Activated CD8-positive, alpha-beta memory T cell treated with anti-CD3 and anti-CD28 coated beads, Interleukin-2, amount 50 U/mL, for 24 hours (primary cell): ENCODE measurements at regions not wholly inside any gene's neighbourhood (a gene's known extent, or its start where the extent isn't known, plus 50 kb on each side); places are given as distances from the start of the nearest gene placed in this dataset.

Source experiments
- DNase-seq: peaks from one replicate; pipeline ENCODE4 v3.0.0-alpha.2; 2020; ENCODE audit errors: extremely low read depth

GRCh38 chr3:6177417-6177816, 683.5 kb upstream of the GRM7 start:
- DNase-seq = no peak

- DNase-seq = no peak
Measured at GRCh38 chr3:6179761-6180160, 681.2 kb upstream of the GRM7 start.

- DNase-seq = no peak
Measured at GRCh38 chr3:6180171-6180570, 680.7 kb upstream of the GRM7 start.

GRCh38 chr3:6182476-6182875, 678.4 kb upstream of the GRM7 start:
- DNase-seq = no peak

GRCh38 chr3:6182909-6183308, 678.0 kb upstream of the GRM7 start:
- DNase-seq = no peak

- DNase-seq = no peak
Measured at GRCh38 chr3:6189384-6189783, 671.5 kb upstream of the GRM7 start.

GRCh38 chr3:6204891-6205290, 656.0 kb upstream of the GRM7 start:
- DNase-seq = no peak

GRCh38 chr3:6216135-6217026, 644.5 kb upstream of the GRM7 start:
- DNase-seq = no peak

GRCh38 chr3:6220447-6220846, 640.5 kb upstream of the GRM7 start:
- DNase-seq = no peak

GRCh38 chr3:6222069-6222468, 638.8 kb upstream of the GRM7 start:
- no peak for DNase-seq

GRCh38 chr3:6223572-6223971, 637.3 kb upstream of the GRM7 start:
- no peak for DNase-seq

GRCh38 chr3:6228958-6229683, 631.8 kb upstream of the GRM7 start:
- no peak for DNase-seq

GRCh38 chr3:6229778-6230410, 631.0 kb upstream of the GRM7 start:
- DNase-seq = no peak

GRCh38 chr3:6242104-6242503, 618.8 kb upstream of the GRM7 start:
- no peak for DNase-seq

- DNase-seq = no peak
Measured at GRCh38 chr3:6248528-6248927, 612.4 kb upstream of the GRM7 start.

- no peak for DNase-seq
Measured at GRCh38 chr3:6249679-6250078, 611.2 kb upstream of the GRM7 start.

GRCh38 chr3:6250167-6250566, 610.7 kb upstream of the GRM7 start:
- DNase-seq = no peak

- DNase-seq = no peak
Measured at GRCh38 chr3:6251612-6252400, 609.1 kb upstream of the GRM7 start.

GRCh38 chr3:6254490-6254889, 606.4 kb upstream of the GRM7 start:
- DNase-seq = no peak

- no peak for DNase-seq
Measured at GRCh38 chr3:6255229-6255628, 605.7 kb upstream of the GRM7 start.

- no peak for DNase-seq
Measured at GRCh38 chr3:6260551-6261191, 600.2 kb upstream of the GRM7 start.
